Pons (tissue), 1 donor: ENCODE measurements at regions not wholly inside any gene's neighbourhood (a gene's known extent, or its start where the extent isn't known, plus 50 kb on each side); places are given as distances from the start of the nearest gene placed in this dataset.
"Not testable (repeated sequence)": the region's sequence is repeated elsewhere in the genome, so short reads cannot be mapped to it uniquely, and the experiment has no call there.

ENCODE experiments used
- DNase-seq: peaks from one replicate; pipeline ENCODE4 v3.0.0-alpha.2; 2016; ENCODE audit warnings: low spot score

- not testable (repeated sequence) for DNase-seq
These were observed 226.0 kb downstream of the TMEM121 start for GRCh38 chr14:105752420-105752819.

- no peak for DNase-seq
These were observed 234.4 kb downstream of the TMEM121 start for GRCh38 chr14:105760691-105761344.

GRCh38 chr14:105761345-105761740 lies 235.0 kb downstream of the TMEM121 start:
- DNase-seq: not testable (repeated sequence)

GRCh38 chr14:105761842-105762241 lies 235.5 kb downstream of the TMEM121 start:
- DNase-seq: no peak

- not testable (repeated sequence) for DNase-seq
These were observed 235.9 kb downstream of the TMEM121 start for GRCh38 chr14:105762262-105762661.

- DNase-seq: not testable (repeated sequence)
These were observed 238.0 kb downstream of the TMEM121 start for GRCh38 chr14:105764254-105764901.

GRCh38 chr14:105765072-105765825 lies 238.9 kb downstream of the TMEM121 start:
- DNase-seq: not testable (repeated sequence)

GRCh38 chr14:105765893-105766614 lies 239.7 kb downstream of the TMEM121 start:
- DNase-seq: no peak

GRCh38 chr14:105767315-105767714 lies 240.9 kb downstream of the TMEM121 start:
- DNase-seq: no peak

- not testable (repeated sequence) for DNase-seq
These were observed 241.7 kb downstream of the TMEM121 start for GRCh38 chr14:105768039-105768438.

- DNase-seq: not testable (repeated sequence)
These were observed 242.8 kb downstream of the TMEM121 start for GRCh38 chr14:105769061-105769730.

- DNase-seq: not testable (repeated sequence)
These were observed 244.3 kb downstream of the TMEM121 start for GRCh38 chr14:105770619-105771216.

- not testable (repeated sequence) for DNase-seq
These were observed 245.2 kb downstream of the TMEM121 start for GRCh38 chr14:105771261-105772226.

GRCh38 chr14:105772710-105773250 lies 246.4 kb downstream of the TMEM121 start:
- DNase-seq: not testable (repeated sequence)

GRCh38 chr14:105773584-105773983 lies 247.2 kb downstream of the TMEM121 start:
- DNase-seq: no peak

GRCh38 chr14:105774001-105774400 lies 247.6 kb downstream of the TMEM121 start:
- DNase-seq: no peak

- DNase-seq: not testable (repeated sequence)
These were observed 248.4 kb downstream of the TMEM121 start for GRCh38 chr14:105774585-105775348.

GRCh38 chr14:105775349-105775923 lies 249.1 kb downstream of the TMEM121 start:
- DNase-seq: not testable (repeated sequence)
